MCF 10A (cell line): ENCODE measurements at regions not wholly inside any gene's neighbourhood (a gene's known extent, or its start where the extent isn't known, plus 50 kb on each side); places are given as distances from the start of the nearest gene placed in this dataset.
"Not testable (repeated sequence)": the region's sequence is repeated elsewhere in the genome, so short reads cannot be mapped to it uniquely, and the experiment has no call there.

ENCODE experiments used
- BruUV-seq: library from RNA; stranded (reverse); fragments of 400-500 nt; replicated peaks from 2 replicates; lab custom pipeline; 2021; lab: Mats Ljungman, UMichigan
- CTCF ChIA-PET: fragments of 300-600 bp; sonication (Branson Sonifier 250); formaldehyde crosslinking; extraction: SDS; loops from one replicate; lab custom pipeline; 2021; ENCODE audit warnings: antibody characterized with exemption, inconsistent platforms; lab: Yijun Ruan, JAX
- POLR2A ChIA-PET: fragments of 300-600, 350-650 bp; sonication (Branson Sonifier 250); formaldehyde crosslinking; extraction: SDS; loops from one replicate; lab custom pipeline; 2020; ENCODE audit warnings: antibody characterized with exemption, inconsistent platforms; lab: Yijun Ruan, JAX
- DNase-seq: peaks from one replicate; pipeline ENCODE4 v3.0.0-alpha.2; 2018; ENCODE audit not compliant: unreplicated experiment
- H3K27ac Mint-ChIP-seq: one replicate; pipeline ENCODE4 v1.8.0; 2022; ENCODE audit warnings: mild to moderate bottlenecking, low read depth, mixed read lengths; ENCODE audit not compliant: unreplicated experiment
- H3K27me3 Mint-ChIP-seq: one replicate; pipeline ENCODE4 v1.8.0; 2022; ENCODE audit warnings: mixed read lengths; ENCODE audit not compliant: insufficient read depth, unreplicated experiment
- H3K36me3 Mint-ChIP-seq: one replicate; pipeline ENCODE4 v1.8.0; 2022; ENCODE audit warnings: mild to moderate bottlenecking, moderate library complexity, mixed read lengths; ENCODE audit not compliant: insufficient read depth, unreplicated experiment
- H3K4me1 Mint-ChIP-seq: one replicate; pipeline ENCODE4 v1.8.0; 2022; ENCODE audit warnings: mixed read lengths; ENCODE audit not compliant: insufficient read depth, unreplicated experiment
- H3K4me3 Mint-ChIP-seq: one replicate; pipeline ENCODE4 v1.8.0; 2022; ENCODE audit warnings: mild to moderate bottlenecking, moderate library complexity, mixed read lengths; ENCODE audit not compliant: unreplicated experiment
- H3K9me3 Mint-ChIP-seq: one replicate; pipeline ENCODE4 v1.8.0; 2022; ENCODE audit warnings: mixed read lengths; ENCODE audit not compliant: unreplicated experiment
- intact Hi-C: fragments of 100-400 bp; cut with micrococcal nuclease; formaldehyde crosslinking; loops from 2 replicates; pipeline ENCODE4 v1.14.1; 2022
- TF ChIP-seq, protein P1 (sequence below): fragments of 200-600 bp; IDR thresholded peaks from one replicate; pipeline ENCODE4 v1.8.0; 2022; ENCODE audit warnings: antibody characterized with exemption, mild to moderate bottlenecking; ENCODE audit not compliant: unreplicated experiment

DNA sequence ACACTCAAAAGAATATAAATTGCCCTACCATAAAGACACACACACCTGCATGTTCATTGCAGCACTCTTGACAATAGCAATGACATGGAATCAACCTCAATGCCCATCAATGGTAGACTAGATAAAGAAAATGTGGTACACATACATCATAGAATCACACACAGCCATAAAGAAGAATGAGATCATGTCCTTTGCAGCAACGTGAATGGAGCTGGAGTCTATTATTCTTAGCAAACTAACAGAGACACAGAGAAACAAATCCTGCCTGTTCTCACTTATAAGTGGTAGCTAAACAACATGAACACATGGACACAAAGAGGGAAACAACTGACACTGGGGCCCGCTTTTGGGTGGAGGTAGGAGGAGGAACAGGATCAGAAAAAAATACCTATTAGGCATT lies 2062.2 kb upstream of the CDH6 start:
- Mint-ChIP-seq H3K9me3 (no peaks in the 10 kb centered on the region), H3K27me3 (no peaks in the 10 kb centered on the region), H3K4me3 (no peak overlapping the region), H3K4me1 (no peaks in the 10 kb centered on the region), H3K27ac (no peak overlapping the region), H3K36me3 (no peaks in the 10 kb centered on the region)
- DNase-seq: no peak
- BruUV-seq: no TSS peak
- TF ChIP-seq, protein P1, sequence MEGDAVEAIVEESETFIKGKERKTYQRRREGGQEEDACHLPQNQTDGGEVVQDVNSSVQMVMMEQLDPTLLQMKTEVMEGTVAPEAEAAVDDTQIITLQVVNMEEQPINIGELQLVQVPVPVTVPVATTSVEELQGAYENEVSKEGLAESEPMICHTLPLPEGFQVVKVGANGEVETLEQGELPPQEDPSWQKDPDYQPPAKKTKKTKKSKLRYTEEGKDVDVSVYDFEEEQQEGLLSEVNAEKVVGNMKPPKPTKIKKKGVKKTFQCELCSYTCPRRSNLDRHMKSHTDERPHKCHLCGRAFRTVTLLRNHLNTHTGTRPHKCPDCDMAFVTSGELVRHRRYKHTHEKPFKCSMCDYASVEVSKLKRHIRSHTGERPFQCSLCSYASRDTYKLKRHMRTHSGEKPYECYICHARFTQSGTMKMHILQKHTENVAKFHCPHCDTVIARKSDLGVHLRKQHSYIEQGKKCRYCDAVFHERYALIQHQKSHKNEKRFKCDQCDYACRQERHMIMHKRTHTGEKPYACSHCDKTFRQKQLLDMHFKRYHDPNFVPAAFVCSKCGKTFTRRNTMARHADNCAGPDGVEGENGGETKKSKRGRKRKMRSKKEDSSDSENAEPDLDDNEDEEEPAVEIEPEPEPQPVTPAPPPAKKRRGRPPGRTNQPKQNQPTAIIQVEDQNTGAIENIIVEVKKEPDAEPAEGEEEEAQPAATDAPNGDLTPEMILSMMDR: no peak
- ChIA-PET CTCF (no interaction called here), POLR2A (no interaction called here)
- intact Hi-C loops: no loop called here

DNA sequence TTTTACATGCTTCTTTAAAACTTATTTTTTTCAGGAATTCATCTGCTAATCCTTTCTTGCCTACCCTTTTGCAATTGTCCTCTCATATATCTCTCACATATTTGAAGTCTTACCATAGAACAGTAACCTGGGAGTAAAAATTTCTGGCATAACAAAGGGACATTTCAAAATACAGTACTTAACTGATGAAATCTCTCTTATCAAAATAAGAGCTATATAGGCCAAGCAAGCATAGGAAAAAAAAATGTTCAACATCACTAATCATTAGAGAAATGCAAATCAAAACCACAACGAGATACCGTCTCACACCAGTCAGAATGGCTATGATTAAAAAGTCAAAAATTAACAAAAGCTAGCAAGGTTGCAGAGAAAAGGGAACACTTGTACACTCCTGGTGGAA lies 2062.7 kb upstream of the CDH6 start:
- Mint-ChIP-seq H3K36me3 (no peaks in the 10 kb centered on the region), H3K4me1 (no peaks in the 10 kb centered on the region), H3K27ac (no peak overlapping the region), H3K27me3 (no peaks in the 10 kb centered on the region), H3K4me3 (no peak overlapping the region), H3K9me3 (no peaks in the 10 kb centered on the region)
- intact Hi-C loops: no loop called here
- ChIA-PET POLR2A (no interaction called here), CTCF (no interaction called here)
- no TSS peak for BruUV-seq
- TF ChIP-seq, protein P1: no peak
- no peak for DNase-seq

DNA sequence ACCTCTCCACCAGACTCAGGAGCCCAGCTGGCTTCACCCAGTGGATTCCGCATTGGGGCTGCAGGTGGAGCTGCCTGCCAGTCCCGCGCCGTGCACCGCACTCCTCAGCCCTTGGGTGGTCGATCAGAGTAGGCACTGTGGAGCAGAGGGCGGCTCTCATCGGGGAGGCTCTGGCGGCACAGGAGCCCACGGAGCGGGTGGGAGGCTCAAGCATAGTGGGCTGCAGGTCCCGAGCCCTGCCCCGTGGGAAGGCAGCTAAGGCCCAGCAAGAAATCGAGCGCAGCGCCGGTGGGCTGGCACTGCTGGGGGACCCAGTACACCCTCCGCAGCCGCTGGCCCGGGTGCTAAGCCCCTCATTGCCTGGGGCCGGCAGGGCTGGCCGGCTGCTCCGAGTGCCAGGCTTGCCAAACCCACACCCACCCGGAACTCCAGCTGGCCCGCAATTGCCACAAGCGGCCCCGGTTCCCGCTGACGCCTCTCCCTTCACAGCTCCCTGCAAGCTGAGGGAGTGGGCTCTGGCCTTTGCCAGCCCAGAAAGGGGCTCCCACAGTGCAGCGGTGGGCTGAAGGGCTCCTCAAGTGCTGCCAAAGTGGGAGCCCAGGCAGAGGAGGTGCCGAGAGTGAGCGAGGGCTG lies 2065.8 kb upstream of the CDH6 start:
- H3K36me3 Mint-ChIP-seq, H3K27me3 Mint-ChIP-seq, H3K4me3 Mint-ChIP-seq, H3K9me3 Mint-ChIP-seq, BruUV-seq, intact Hi-C loops, H3K4me1 Mint-ChIP-seq, DNase-seq, H3K27ac Mint-ChIP-seq, POLR2A ChIA-PET: not testable (repeated sequence)
- CTCF ChIA-PET: interaction anchor here (0.5 to 0.6 kb wide), 2 partner anchors 9 to 179 kb away, joined by 3 read pairs; no protein-coding TSS in a partner anchor

DNA sequence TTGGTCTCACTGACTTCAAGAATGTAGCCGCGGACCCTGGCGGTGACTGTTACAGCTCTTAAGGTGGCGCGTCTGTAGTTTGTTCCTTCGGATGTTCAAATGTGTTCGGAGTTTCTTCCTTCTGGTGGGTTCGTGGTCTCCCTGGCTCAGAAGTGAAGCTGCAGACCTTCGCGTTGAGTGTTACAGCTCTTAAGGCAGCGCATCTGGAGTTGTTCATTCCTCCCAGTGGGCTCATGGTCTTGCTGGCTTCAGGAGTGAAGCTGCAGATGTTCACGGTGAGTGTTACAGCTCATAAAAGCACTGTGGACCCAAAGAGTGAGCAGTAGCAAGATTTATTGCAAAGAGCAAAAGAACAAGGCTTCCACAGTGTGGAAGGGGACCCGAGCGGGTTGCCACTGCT lies 2067.0 kb upstream of the CDH6 start:
- BruUV-seq: not testable (repeated sequence)

DNA sequence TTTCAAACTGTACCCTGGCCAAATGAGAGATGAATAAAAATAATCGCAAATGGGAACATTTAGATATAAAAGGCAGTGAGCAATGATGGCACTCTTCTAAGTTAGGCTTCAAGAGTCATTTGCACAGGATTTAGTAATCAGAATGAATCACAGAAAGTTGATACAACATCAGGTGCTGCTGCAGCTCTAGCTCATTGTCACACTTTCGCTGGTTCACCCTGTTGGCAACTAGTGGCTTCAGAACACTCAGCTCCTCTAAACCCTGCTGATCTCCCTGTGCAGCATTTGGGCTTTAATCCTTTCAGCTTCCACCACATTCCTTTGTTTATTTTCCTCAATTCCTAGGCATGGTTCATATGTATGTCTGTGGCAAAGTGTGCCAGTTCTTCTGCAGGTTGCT lies 2071.2 kb upstream of the CDH6 start:
- Mint-ChIP-seq H3K36me3 (no peaks in the 10 kb centered on the region), H3K9me3 (no peaks in the 10 kb centered on the region), H3K27ac (no peak overlapping the region), H3K4me1 (peaks cover 9% of the 10 kb centered on the region), H3K27me3 (no peaks in the 10 kb centered on the region), H3K4me3 (no peak overlapping the region)
- no TSS peak for BruUV-seq
- intact Hi-C loops: no loop called here
- ChIA-PET CTCF (interaction anchor here (2.0 kb wide), 1 partner anchor 8 kb away, joined by 5 read pairs; no protein-coding TSS in a partner anchor), POLR2A (no interaction called here)
- TF ChIP-seq, protein P1: no peak
- peak; percentile 16 for DNase-seq

More for the DNA sequence above, 2067.0 kb upstream of the CDH6 start:
- H3K27me3 Mint-ChIP-seq, POLR2A ChIA-PET, H3K36me3 Mint-ChIP-seq, H3K9me3 Mint-ChIP-seq, H3K4me3 Mint-ChIP-seq, intact Hi-C loops, DNase-seq, H3K27ac Mint-ChIP-seq, H3K4me1 Mint-ChIP-seq: not testable (repeated sequence)
- CTCF ChIA-PET: interaction anchor here (1.1 kb wide), 1 partner anchor 46 kb away, joined by 6 read pairs; no protein-coding TSS in a partner anchor
